HG03558 (cell line): ENCODE measurements at regions not wholly inside any gene's neighbourhood (a gene's known extent, or its start where the extent isn't known, plus 50 kb on each side); places are given as distances from the start of the nearest gene placed in this dataset.
"Not testable (repeated sequence)": the region's sequence is repeated elsewhere in the genome, so short reads cannot be mapped to it uniquely, and the experiment has no call there.

Experiments used
- ATAC-seq: cut with Tn5 transposase; IDR thresholded peaks from one replicate; pipeline ENCODE4 v1.9.1; 2021; ENCODE audit warnings: moderate number of reproducible peaks; ENCODE audit not compliant: unreplicated experiment; ENCODE audit errors: extremely low read depth

DNA sequence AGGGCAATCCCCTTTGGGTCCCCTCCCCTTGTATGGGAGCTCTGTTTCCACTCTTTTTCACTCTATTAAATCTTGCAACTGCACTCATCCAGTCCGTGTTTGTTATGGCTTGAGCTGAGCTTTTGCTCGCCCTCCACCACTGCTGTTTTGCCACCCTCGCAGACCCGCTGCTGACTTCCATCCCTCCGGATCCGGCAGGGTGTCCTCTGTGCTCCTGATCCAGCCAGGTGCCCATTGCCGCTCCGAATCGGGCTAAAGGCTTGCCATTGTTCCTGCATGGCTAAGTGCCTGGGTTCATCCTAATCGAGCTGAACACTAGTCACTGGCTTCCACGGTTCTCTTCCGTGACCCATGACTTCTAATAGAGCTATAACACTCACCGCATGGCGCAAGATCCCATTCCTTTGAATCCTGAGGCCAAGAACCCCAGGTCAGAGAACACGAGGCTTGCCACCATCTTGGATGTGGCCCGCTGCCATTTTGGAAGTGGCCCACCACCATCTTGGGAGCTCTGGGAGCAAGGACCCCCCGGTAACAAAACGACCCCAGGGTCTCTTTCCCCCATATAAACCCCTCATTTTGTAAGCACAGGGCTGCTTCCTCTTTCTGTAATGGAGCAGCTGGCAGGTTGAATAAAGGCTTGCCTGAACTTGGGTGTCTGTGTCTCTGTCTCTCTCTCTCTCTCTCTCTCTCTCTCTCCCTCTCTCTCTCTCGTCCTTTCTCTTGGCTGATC lies 1166.2 kb downstream of the TAF11L14 start:
- no peak for ATAC-seq

DNA sequence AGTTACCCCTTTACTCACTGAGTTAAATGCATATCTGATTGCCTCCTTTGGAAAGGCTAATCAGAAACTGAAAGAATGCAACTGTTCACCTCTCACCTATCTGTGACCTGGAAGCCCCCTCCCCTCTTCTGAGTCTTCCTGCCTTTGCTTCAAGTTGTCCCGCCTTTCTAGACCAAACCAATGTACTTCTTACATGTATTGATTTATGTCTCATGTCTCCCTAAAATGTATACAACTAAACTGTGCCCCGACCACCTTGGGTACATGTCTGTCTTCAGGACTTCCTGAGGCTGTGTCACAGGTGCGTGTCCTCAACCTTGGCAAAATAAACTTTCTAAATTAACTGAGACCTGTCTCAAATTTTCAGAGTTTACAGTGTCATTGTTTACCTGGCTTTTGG lies 1167.2 kb downstream of the TAF11L14 start:
- ATAC-seq, result not testable (repeated sequence)

DNA sequence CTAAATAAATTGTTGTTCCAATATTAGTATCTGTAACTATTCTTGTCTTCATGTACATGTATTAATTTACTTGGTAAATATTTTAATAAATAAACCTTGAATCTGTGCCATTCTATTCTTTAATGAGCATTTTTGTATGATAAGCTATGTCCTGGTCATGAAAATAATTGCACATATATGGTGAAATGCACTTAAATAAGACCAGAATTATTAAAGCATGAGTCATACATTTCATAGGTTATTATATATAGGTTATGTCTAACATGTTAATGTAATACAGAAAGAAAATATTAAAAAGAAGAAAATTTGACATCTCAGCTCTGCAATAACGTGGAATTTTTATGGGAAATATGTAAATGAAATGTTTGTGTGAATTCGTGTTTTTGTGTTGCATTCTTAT lies 1168.1 kb downstream of the TAF11L14 start:
- ATAC-seq, result no peak

DNA sequence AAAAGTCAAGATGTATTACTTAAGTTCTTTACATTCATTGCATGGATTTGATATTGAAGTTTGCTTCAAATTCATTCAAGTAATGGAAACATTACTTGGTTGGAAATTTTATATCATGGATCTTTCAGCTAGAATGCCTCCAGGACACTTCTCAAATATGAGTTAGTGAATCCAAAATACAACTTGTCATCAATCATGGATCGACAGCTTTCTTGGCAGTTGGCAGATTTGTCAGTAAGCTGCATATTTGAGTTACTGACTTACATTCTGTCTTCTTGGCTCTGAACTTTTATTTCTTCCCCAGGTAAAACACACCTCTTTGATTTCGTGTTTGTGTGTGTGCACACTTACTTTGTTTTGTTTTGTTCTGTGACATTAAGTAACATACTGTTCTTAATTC lies 1171.1 kb downstream of the TAF11L14 start:
- ATAC-seq, result no peak

DNA sequence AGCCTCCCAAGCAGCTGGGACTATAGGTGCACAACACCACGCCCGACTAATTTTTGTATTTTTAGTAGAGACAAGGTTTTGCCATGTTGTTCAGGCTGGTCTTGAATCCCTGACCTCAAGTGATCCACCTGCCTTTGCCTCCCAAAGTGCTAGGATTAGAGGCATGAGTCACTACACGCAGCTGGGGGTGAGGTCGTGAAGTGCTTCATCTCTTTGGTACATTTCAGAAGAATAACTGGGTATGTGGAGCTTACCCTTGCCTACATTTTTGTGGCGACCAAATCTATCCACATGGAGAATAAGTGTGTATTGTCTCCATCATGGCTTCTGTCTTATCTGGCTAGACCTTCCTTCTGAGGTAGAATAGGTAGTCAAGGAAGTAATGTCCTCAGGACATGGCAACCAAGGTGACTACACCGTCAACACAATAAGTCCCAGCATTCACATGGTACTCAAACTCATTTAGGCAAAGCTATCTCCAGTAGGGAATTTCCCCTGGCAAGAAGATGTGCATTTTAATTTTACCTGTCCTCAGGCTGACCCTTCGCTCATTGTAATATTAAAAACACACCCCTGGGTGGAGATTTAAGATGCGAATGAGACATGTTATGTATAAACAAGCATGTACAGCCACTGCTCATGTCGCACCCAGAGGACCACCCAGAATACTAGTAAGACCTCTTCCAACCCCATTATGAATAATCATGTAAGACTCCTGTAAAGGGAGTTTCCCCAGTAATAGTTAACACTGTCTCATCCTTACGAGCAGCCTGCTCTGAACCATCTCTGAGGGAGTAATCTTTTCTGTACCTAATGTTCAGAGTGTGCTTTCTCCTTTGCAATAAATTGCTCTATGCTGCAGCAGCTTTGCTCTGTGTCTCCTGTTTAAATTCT lies 1173.2 kb downstream of the TAF11L14 start:
- no peak for ATAC-seq

DNA sequence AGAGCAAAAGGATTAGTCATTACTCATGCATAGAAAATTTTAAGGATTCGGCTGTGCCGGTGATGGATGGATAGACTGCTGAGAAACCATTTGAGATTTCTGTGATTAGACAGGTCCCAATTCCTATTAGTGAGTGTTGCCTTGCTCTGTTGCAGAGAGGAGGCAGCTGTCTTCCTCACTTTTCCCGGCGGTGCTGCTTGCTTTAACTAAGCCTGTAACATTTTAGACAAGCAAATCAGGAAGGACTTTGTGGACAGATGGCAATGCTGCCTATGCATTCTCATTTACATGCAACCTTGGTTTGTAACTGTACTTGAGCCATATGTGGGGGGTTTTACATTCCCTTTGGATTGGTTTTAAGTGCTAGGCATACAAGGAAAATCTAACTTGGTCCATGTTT lies 1176.3 kb downstream of the CDH18 start:
- no peak for ATAC-seq

DNA sequence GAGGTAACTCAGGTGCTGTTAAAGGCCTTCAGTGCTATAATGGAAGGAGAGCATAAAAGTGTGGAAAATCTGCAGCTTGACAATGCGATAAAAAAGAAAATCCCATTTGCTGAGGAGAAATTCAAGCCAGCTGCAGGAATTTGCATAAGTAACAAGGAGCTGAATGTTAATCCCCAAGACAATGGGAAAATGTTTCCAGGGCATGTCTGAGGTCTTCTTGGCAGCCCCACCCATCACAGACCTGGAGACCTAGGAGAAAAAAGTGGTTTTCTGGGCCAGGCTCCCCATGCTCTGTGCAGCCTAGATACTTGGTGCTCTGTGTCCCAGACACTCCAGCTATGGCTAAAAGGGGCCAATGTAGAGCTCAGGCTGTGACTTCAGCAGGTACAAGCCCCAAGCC lies 1159.6 kb downstream of the CDH18 start:
- ATAC-seq, result no peak

DNA sequence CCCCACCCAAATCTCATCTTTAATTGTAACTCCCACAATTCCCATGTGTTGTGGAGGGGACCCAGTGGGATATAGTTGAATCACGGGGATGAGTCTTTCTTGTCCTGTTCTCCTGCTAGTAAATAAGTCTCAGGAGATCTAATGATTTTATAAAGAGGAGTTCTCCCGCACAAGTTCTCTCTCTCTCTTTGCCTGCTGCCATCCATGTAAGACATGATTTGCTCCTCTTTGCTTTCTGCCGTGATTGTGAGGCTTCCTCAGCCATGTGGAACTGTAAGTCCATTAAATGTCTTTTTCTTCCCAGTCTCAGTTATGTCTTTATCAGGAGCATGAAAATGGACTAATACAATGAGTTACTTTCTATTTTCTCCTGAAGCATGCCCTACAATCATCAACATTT lies 1158.5 kb downstream of the CDH18 start:
- ATAC-seq, result no peak

DNA sequence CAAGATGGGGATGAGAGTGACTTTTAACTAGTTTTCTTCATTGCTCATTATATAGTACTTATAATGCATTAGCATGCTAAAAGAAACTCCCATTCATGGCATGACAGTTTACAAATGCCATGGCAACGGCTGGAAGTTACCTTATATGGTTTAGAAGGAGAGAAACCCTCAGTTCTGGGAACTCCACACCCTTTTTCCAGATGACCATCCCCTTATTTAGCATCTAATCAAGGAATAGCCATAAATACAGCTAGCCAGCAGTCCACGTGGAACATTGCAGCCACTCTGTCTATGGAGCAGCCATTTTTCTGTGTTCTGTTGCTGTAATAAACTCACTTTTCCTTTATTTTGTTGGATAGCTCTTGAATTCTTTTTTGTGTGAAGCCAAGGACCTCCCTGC lies 1137.8 kb downstream of the CDH18 start:
- ATAC-seq, result no peak

DNA sequence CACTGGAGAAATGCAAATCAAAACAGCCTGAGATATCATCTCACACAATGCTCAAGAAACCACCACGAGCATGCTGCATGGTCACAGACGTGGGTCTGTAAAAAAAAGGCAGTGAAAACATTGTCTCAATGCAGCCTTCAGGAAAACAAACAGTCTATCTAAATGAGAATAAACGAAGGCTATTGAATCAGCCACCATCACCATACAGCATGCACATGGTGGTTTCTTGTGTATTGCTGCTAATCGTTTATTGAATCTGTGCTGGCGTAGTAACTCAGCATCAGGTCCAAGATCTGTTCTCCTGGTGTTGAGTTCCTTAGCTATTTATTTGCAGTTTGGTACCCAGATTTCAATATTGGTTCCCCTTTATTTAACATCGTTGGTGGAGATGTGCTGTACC lies 1115.0 kb downstream of the CDH18 start:
- ATAC-seq, result no peak

DNA sequence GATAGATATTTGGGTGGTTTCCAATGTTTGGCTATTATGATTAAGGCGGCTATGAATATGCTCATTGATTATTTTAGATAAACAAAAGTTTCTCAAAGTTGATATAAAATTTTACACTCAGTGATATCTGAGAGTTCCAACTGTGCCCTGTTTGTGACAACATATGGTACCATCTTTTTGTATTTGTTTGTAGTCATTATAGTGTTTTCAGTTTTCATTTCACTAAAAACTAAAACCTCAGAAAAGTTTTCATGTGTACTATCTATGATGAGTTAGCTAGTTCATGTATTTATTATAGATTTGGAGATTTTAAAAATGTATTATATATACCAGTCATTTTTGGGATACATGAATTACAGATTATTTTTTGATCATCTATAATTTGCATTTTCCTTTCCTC lies 1111.4 kb downstream of the CDH18 start:
- ATAC-seq, result no peak

DNA sequence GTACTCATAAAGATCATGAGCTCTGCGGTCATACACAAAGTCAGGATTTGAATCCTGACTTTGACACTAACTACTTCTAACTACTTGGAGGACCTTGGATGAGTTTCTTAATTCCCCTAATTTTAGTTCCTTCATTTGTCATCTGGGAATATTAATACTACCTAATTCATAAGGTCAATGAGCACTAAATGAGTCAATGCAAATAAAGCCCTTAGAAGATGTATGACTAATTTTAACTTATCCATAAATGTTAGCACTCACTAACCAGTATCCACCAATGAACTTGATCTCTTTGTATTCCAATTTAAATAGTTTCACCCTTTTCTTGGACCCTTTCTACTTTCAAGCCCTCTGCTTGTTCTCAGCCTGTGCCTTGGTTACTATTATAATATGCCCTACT lies 1106.4 kb downstream of the CDH18 start:
- ATAC-seq, result no peak

DNA sequence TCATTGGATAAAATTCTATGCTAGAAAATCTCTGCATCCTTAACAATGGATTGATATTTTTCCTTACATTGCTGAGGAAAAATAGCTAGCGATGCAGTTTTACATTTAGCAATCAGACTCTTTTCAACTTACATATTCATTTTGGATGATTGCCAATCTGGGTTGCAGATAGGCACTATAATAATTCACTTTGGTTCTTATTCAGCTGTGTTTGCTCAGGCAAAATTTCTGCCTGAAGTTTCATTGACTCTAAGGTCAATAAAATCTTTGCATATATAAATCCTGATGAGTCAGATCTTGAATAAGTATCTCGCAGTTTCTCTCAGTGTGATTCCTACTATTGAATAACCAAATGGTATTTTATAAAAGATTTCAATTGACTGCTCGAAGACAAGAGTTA lies 1105.8 kb downstream of the CDH18 start:
- ATAC-seq, result no peak

DNA sequence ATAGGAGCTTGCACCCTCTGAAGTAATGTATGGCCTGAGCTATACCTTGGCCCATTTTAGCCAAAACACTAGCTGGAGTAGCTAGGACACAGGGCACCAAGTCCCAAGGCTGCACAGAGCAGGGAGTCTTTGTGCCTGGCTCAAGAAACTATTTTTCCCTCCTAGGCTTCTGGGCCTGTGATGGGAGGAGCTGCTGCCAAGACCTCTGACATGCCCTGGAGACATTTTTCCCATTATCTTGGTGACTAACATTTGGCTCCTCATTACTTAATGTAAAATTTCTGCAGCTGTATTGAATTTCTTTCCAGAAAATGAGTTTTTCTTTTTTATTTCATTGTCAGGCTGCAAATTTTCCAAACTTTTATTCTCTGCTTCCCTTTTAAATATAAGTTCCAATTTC lies 1099.2 kb downstream of the CDH18 start:
- ATAC-seq, result no peak

DNA sequence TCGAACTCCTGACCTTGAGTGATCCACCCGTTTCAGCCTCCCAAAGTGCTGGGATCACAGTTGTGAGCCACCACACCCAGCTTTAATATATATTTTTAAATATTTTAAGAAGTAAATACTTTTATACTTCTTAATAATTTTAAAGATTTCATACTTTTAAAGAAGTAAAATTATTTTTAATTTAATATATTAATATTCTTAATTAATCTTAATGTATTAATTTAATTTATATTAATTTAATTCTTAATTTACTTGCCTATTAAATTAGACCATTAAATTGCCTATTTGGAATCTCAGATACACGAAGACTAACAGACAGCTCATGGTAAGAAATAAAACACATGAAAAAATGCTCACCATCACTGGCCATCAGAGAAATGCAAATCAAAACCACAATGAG lies 1087.4 kb downstream of the CDH18 start:
- no peak for ATAC-seq

DNA sequence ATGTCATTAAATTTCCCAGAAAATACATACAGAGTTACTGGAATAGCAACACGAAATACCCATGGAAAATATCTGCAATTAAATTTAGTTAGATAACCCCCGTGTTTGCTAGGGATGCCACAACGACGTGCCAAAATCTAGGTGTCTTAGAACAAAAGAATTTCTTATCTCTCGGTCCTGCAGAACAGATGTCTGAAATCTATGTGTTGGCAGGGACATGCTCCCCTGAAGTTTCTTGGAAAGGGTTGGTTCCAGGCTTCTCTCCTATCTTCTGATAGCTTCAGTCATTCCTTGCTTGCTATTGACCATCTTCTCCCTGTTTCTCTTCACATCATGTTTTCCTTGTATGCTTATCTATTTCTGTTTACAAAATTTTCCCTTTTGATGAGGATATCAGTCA lies 1067.0 kb downstream of the CDH18 start:
- no peak for ATAC-seq

DNA sequence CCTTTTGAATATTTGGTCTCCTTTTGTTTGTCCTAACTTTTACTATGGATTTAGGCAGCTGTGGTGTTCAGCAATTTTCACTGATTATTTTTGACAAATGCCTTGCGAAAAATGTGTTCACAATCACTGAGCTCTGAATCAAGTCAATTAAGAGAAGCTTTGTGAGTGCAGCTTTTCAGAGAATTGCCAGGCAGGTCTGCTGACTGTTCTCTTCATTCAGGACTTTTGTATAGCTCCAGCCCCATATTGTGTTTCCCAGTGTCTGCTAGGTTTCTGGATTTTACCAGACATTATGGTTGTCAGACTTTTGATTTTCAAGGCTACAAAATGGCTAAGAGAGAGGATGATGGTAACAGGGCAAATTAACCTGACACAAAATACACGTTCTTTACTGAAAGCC lies 1055.9 kb downstream of the CDH18 start:
- no peak for ATAC-seq

DNA sequence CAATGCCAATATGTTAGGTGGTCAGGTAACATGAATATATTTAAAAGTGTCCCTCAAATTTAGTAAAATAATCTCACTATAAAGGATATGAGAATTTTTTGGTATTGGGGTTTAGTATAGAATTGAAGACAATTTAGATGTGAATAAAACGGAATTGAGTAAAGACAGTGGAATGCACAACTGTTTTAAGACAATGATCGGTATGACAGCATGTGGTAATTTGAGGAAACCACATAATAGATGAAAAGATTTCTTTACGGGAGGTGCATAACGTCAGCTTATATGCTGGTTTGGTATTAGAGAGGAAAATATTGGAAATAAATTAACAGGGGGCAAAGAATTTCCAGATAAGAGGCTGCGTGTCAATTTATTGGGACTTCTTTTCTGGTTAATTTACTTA lies 1043.2 kb downstream of the CDH18 start:
- ATAC-seq, result no peak

DNA sequence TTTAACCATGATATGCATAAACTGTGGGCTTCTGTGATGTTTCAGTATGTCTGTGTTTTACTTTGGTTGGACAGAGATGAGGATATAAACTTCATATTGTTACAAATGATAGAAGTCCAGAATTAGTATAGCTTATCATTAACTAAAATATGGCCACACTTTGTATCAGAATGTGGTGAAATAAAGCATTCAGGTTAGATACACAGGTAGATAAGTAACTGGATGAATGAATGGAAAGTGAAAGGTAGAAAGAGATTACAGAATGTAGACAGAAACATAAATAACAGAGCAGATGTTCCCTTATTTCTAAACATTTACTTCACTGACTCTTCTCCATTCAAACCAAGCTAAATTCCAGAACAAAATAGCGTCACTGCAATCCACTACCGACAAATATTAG lies 1033.8 kb downstream of the CDH18 start:
- ATAC-seq, result no peak

DNA sequence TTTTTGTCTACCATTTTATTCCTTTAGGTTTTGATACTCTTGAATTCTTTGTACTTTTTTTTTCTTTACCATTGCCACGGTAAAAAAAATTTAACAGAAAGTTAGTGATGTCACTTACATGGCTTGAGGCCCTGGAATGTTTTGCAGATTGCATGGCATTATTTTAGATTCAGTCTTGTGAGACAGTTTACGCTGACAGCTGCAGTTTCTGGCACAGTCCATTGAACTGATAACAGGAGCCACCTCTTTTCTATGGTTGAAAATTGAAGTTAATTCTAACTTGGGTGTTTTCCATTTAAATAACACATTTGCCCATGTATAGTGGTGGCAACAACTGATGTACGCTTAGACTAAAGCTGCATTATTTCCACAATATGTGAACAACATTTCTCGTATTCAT lies 1028.5 kb downstream of the CDH18 start:
- ATAC-seq, result no peak

DNA sequence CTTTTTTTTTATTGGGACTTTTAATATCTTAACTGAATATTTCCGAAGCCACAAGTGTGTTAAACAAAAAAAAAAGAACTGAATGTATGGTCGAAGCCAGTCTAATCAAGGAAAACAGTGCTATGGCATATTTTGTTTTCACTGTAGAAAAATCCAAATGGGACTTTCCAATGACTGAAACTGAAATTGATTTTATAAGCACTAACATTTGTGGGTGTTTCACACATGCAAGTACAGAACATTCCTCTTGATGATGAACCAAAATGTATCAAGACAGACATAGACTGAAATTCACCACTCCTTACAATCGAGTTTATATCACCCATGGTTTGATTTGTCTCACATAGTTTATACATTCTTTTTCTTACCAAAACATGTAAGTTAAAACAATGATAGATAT lies 1026.8 kb downstream of the CDH18 start:
- no peak for ATAC-seq

DNA sequence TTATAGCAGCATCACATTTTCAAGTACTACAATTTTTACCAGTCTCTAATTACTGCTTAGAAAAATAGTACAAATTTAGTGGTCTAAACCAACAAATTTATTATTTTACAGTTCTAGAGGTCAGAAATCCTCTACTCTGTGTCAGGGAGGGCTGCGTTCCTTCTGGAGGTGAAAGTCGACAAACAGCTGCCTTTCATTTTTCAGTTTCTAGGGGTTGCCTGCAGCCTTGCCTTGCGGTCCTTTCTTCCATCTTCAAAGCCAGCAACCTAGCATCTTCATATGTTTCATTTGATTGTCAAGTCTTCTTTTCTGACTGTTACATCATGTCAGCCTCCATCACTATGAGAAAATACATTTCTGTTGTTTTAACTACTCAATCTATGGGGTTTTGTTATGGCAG lies 1022.1 kb downstream of the CDH18 start:
- no peak for ATAC-seq
